ENCODE measurements at regions not wholly inside any gene's neighbourhood (a gene's known extent, or its start where the extent isn't known, plus 50 kb on each side); places are given as distances from the start of the nearest gene placed in this dataset.

- whole genome bisulfite sequencing, 2 experiments (ENCODE audit: extremely low coverage in 2 of 2, insufficient read length in 1 of 2): no CpG with 5 or more reads among the region's 1 CpG
- no peak for TF ChIP-seq RFX5 (IDR thresholded peaks at IDR 0.05; ENCODE audit: low read depth, low read length)
- no peak for TF ChIP-seq CEBPB (IDR thresholded peaks at IDR 0.05; ENCODE audit: low read depth, low read length)
- TF ChIP-seq USF2 (IDR thresholded peaks at IDR 0.05; ENCODE audit: low read depth, low read length): no peak
- TF ChIP-seq NFE2L2 (IDR thresholded peaks at IDR 0.05; ENCODE audit: low read depth, low read length): no peak
- TF ChIP-seq RCOR1 (IDR thresholded peaks at IDR 0.05; ENCODE audit: insufficient replicate concordance, low read length): no peak
- TF ChIP-seq MXI1 (IDR thresholded peaks at IDR 0.05; ENCODE audit: borderline replicate concordance, low read depth, low read length): no peak
- TF ChIP-seq MAFK (IDR thresholded peaks at IDR 0.05; ENCODE audit: low read depth, low read length): no peak
- no peak for TF ChIP-seq ELK1 (IDR thresholded peaks at IDR 0.05; ENCODE audit: borderline replicate concordance, low read depth, low read length)
- no peak for TF ChIP-seq POLR2A (IDR thresholded peaks at IDR 0.05; ENCODE audit: low read depth, low read length)
- no peak for TF ChIP-seq RAD21 (IDR thresholded peaks at IDR 0.05; ENCODE audit: low read length)
- TF ChIP-seq MAZ (IDR thresholded peaks at IDR 0.05; ENCODE audit: borderline replicate concordance, low read depth, low read length): no peak
- TF ChIP-seq CHD1 (IDR thresholded peaks at IDR 0.05; ENCODE audit: low read depth, low read length): no peak
- TF ChIP-seq BHLHE40 (IDR thresholded peaks at IDR 0.05; ENCODE audit: low read depth, low read length): no peak
- TF ChIP-seq SMC3 (IDR thresholded peaks at IDR 0.05; ENCODE audit: low read depth, low read length): no peak
- no peak for TF ChIP-seq FOS (IDR thresholded peaks at IDR 0.05; ENCODE audit: low read depth, low read length)
- no peak for TF ChIP-seq CTCF (conservative IDR thresholded peaks at IDR 0.05; ENCODE audit: low read depth, low read length)
- H4K91ac ChIP-seq (ENCODE audit: insufficient read depth, low read depth, low read length): no peak overlapping the region
- H2AK9ac ChIP-seq (replicated peaks; ENCODE audit: low read depth, low read length, poor library complexity): no peak overlapping the region
- no peaks in the 10 kb centered on the region for H3K4me1 ChIP-seq (ENCODE audit: control insufficient read depth, insufficient read depth, low read length)
- H3K23ac ChIP-seq (ENCODE audit: low read depth, low read length): no peak overlapping the region
- no TSS peak for BruUV-seq (replicated peaks)
- DNase-seq (no peak), ATAC-seq (ENCODE audit: low read depth) (no peak)
- no peak overlapping the region for H3K9ac ChIP-seq (ENCODE audit: low read depth, low read length)
- intact Hi-C loops (cut with micrococcal nuclease): no loop called here
- ChIA-PET POLR2A (ENCODE audit: unreplicated experiment) (no interaction called here), CTCF (no interaction called here)
- no peak overlapping the region for H3K27ac ChIP-seq (ENCODE audit: insufficient read depth, low read length)
- H3K14ac ChIP-seq (replicated peaks; ENCODE audit: low read depth, low read length): no peak overlapping the region
- no peaks in the 10 kb centered on the region for H3K9me1 ChIP-seq (ENCODE audit: insufficient read depth, low read length)
- no peaks in the 10 kb centered on the region for H3K79me1 ChIP-seq (ENCODE audit: low read depth in 1 of 2, low read length in 2 of 2)
- no peaks in the 10 kb centered on the region for H3K36me3 ChIP-seq (ENCODE audit: control insufficient read depth, insufficient read depth, low read length)
- H3K4me2 ChIP-seq (ENCODE audit: low read depth, low read length): no peak overlapping the region
- no peak overlapping the region for H4K8ac ChIP-seq (ENCODE audit: low read depth in 2 of 2, low read length in 2 of 2)
- dilution Hi-C loops (cut with HindIII; ENCODE audit: low sequenced_read_pairs, unreplicated experiment): no loop called here
- no peak overlapping the region for H3K18ac ChIP-seq (ENCODE audit: low read depth, low read length)
- H3K9me3 ChIP-seq (ENCODE audit: control insufficient read depth, insufficient read depth, low read length): no peaks in the 10 kb centered on the region
- in situ Hi-C loops (cut with MboI; ENCODE audit: low sequenced_read_pairs): no loop called here
- H2AK5ac ChIP-seq (ENCODE audit: low read depth, low read length): no peak overlapping the region
- no peaks in the 10 kb centered on the region for H4K20me1 ChIP-seq (ENCODE audit: insufficient read depth, low read length)
- peaks cover 4% of the 10 kb centered on the region for H3K27me3 ChIP-seq (ENCODE audit: control insufficient read depth, insufficient read depth, low read length)
- H2BK15ac ChIP-seq (ENCODE audit: low read depth, low read length): no peak overlapping the region
- H4K5ac ChIP-seq (ENCODE audit: low read depth, low read length): no peak overlapping the region
- no peak overlapping the region for H3K4me3 ChIP-seq (ENCODE audit: insufficient read depth, low read depth, low read length)
- H2BK5ac ChIP-seq (ENCODE audit: low read depth, low read length, poor library complexity, severe bottlenecking): no peak overlapping the region
- no peak overlapping the region for H2AFZ ChIP-seq (replicated peaks; ENCODE audit: low read length, poor library complexity)
- no peak overlapping the region for H2BK20ac ChIP-seq (ENCODE audit: low read depth, low read length)
- H3K56ac ChIP-seq (ENCODE audit: extremely low read depth, insufficient read depth, low read length): no peak overlapping the region
- no peak overlapping the region for H3K4ac ChIP-seq (ENCODE audit: low read depth, low read length)
- no peak overlapping the region for H2BK120ac ChIP-seq (ENCODE audit: low read depth, low read length)
Observed at GRCh38 chr5:37950436-37950835, 110.6 kb upstream of the GDNF start.
